GM18858 (cell line): ENCODE measurements at regions not wholly inside any gene's neighbourhood (a gene's known extent, or its start where the extent isn't known, plus 50 kb on each side); places are given as distances from the start of the nearest gene placed in this dataset.
"Not testable (repeated sequence)": the region's sequence is repeated elsewhere in the genome, so short reads cannot be mapped to it uniquely, and the experiment has no call there.

Source experiments
- ATAC-seq: cut with Tn5 transposase; IDR thresholded peaks from one replicate; pipeline ENCODE4 v1.9.1; 2021; ENCODE audit not compliant: unreplicated experiment

- no peak for ATAC-seq
Observed at GRCh38 chr20:53800883-53801604, 207.4 kb upstream of the ZNF217 start.

- ATAC-seq = no peak
Observed at GRCh38 chr20:53800418-53800817, 206.8 kb upstream of the ZNF217 start.

DNA sequence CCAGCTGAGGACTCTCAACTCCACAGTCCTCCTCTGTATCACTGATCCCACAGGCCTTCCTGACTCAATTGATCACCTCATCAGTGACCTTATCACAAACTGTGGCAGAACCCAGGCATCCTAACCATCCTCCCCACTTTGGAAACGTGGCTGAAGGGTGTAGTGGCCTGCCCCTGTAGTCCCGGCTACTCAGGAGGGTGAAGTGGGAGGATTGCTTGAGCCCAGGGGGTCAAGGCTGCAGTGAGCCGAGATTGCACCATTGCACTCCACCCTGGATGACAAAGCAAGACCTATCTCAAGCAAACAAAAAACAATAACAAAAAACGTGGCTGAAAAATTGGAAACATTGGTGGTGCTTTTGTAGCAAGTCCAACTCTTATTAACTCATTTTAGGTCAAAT is 203.4 kb upstream of the ZNF217 start:
- no peak for ATAC-seq

DNA sequence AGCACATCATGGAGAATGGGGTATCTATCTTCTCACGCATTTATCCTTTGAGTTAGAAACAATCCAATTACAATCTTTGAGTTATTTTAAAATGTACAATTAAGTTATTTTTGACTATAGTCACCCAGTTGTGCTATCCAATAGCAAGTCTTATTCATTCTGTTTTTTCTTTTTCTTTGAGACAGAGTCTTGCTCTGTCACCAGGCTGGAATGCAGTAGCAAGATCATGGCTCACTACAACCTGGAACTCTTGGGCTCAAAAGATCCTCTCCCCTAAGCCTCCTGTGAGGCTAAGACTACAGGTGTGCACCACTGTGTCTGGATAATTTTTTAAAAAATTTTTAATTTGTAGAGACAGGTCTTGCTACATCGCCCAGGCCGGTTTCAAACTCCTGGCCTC is 201.5 kb upstream of the ZNF217 start:
- ATAC-seq = no peak

DNA sequence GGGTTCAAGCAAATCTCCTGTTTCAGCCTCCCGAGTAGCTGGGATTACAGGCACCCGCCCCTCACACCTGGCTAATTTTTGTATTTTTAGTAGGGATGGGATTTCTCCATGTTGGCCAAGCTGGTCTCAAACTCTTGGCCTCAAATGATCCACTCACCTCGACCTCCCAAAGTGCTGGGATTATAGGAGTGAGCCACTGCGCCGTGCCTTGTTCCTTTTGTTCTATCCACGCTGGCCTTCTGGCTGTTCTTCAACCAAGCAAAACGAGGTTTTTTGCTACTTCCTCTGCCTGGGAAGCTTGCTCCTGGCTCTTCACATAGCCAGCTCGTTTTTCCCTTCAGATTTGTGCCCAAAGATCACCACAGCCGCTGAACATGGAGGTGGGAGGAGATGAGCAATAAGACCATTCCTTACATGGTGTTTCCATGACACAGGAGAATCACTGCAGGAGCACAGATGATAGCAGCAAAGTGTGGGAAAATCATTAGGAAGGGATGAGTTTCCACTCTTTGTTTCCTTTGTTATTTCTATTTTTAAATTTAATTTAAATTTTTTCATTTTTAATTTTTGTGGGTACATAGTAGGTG is 201.0 kb upstream of the ZNF217 start:
- ATAC-seq = no peak

DNA sequence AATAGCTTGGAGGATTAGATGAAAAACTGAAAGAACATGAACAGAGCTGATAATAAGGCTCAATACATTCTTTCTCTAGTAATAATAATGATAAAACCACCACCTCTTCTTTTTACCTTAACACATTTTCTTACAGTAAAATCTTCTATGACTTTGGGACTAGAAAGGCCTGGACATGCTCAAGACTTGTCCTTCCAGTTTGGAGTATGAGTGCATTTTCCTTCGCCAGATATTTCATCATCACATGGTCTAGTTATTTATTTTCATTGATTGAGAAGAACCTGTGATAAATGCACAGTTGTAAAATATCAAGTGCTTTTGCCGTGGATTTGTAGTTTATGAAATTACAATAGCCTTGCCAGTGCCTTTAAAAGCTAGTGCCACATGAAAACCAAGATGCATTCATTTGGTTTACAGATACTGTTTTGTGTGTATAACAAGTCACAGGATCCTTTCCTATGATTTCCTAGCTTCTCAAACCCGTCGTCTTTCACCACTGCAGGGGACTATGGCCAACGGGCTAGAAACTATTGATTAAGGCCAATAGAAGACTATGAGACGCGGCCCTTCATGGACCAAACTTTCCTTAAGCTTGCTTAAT is 200.2 kb upstream of the ZNF217 start:
- ATAC-seq = no peak

DNA sequence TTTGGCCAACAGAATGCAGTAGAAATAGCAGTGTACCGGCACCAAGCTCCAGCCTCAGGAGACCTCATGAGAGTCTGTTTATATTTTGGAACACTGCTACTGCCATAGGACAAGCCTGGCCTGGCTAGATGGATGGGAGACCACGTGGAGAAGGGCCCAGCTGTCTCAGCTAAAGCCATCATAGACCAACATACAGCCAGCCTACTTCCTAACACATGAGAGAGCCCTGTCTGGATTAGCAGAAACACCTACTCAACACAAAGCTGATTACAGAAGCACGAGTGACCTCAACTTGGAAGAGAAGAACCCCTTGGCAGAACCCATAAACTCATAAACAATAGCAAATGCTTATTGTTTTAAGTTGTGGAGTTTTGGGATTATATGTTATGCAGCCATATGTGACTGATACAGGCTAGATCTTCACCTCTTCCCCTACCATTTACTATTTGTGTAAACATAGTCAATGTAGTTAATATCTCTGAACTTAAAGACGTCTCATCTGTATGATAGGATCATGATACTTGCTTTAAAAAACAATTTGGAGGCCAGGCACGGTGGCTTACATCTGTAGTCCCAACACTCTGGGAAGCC is 199.4 kb upstream of the ZNF217 start:
- ATAC-seq = no peak

- ATAC-seq = no peak
Observed at GRCh38 chr20:53789989-53790675, 196.5 kb upstream of the ZNF217 start.

- no peak for ATAC-seq
Observed at GRCh38 chr20:53788253-53789022, 194.8 kb upstream of the ZNF217 start.

DNA sequence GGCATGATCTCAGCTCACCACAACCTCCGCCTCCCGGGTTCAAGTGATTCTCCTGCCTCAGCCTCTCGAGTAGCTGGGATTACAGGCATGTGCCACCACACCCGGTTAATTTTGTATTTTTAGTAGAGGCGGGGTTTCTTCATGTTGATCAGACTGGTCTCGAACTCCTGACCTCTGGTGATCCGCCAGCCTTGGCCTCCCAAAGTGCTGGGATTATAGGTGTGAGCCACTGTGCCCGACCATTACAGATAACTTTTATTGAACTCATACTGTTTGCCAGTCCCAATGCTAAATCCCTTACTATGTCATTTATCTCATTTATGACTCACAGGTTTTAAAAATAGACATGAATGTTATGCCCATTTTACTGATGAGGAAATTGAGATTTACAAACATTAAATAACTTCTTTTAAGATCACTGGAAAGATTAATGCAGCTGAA is 193.9 kb upstream of the ZNF217 start:
- ATAC-seq = not testable (repeated sequence)

- no peak for ATAC-seq
Observed at GRCh38 chr20:53786445-53787267, 193.0 kb upstream of the ZNF217 start.

DNA sequence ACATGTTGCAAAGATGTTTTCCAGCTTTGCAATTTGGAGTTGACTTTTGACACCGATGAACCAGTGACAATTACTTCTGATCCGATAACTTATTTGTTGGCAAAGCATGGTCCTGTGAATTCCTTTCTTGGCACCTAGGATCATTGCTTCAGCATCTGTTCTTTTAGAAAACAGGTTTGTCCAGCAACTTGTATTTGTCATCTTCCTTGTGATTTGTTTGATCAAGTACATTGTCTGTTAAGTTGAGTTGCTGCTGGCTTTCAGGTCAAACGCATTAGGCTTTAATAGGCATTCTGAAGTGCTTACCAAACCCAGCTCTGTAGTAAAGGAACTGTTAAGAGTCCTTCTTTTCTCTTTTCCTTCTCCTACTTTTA is 192.4 kb upstream of the ZNF217 start:
- no peak for ATAC-seq

GRCh38 chr20:53785320-53785719 is 191.7 kb upstream of the ZNF217 start:
- ATAC-seq = no peak

- ATAC-seq = no peak
Observed at GRCh38 chr20:53783768-53784167, 190.1 kb upstream of the ZNF217 start.

- ATAC-seq = no peak
Observed at GRCh38 chr20:53782612-53783246, 189.1 kb upstream of the ZNF217 start.

GRCh38 chr20:53779822-53780221 is 186.2 kb upstream of the ZNF217 start:
- ATAC-seq = no peak

DNA sequence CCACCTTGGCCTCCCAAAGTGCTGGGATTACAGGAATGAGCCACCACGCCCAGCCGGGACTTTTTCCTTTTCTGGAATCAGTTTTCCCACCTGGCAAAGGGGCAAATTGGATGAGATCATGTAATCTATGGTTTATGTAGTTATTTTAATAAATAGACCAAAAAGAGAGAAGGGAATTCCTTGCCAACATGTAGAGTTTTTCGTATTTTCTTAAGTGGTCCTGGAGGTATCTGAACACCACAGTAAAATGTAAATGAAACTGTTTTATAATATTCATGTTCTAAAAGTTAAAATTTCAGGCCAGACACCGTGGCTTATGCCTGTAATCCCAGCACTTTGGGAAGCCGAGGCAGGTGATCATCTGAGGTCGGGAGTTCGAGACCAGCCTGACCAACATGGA is 185.1 kb upstream of the ZNF217 start:
- no peak for ATAC-seq

DNA sequence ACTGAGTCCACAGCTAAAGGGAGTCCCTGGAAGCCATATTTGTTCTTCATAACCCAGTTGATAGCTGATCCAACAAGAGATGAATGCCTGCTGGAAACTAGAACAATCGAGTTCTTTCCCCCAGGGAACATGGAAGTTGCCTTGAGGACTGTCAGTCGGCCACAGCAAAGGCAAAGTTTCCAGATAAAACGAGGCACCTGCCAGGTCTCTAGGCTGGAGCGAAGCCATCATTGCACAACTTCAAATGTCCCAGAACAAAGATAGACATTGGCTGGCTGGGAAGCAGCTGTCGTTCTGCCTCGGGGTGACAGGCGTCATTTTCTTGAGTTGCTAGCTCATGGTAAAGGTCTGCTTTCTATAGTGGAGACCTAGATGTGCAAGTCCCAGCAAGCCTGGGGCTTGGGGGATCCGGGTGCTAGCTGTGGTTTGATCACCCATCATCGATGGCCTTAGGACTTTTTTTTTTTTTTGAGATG is 184.4 kb upstream of the ZNF217 start:
- no peak for ATAC-seq

DNA sequence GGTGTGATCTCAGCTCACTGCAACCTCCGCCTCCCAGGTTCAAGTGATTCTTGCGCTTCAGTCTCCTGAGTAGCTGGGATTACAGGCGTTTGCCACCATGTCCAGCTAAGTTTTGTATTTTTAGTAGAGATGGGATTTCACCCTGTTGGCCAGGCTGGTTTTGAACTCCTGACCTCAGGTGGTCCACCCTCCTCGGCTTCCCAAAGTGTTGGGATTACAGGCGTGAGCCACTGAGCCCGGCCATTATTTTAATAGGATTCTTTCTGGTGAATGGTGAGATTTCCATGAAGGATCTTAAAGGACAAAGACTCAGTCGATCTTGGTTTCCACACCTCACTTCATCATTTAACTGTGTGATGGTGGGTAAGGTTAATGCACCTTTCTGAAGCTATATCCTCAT is 183.8 kb upstream of the ZNF217 start:
- ATAC-seq = not testable (repeated sequence)
